Loucy (cell line): ENCODE measurements at regions not wholly inside any gene's neighbourhood (a gene's known extent, or its start where the extent isn't known, plus 50 kb on each side); places are given as distances from the start of the nearest gene placed in this dataset.

Experiments used
- H2AFZ ChIP-seq: fragments of 200-600 bp; sonication (generic); 2 replicates; pipeline ENCODE4 v1.6.0; 2016; ENCODE audit warnings: antibody characterized with exemption, mild to moderate bottlenecking, low read length, moderate library complexity
- H3F3A ChIP-seq: fragments of 200-600 bp; 2 replicates; pipeline ENCODE4 v1.6.0; 2016; ENCODE audit warnings: antibody characterized with exemption, low read depth, mild to moderate bottlenecking
- H3K27me3 ChIP-seq: fragments of 200-600 bp; sonication (generic); 2 replicates; pipeline ENCODE4 v1.6.1; 2014; ENCODE audit warnings: low read length, mild to moderate bottlenecking; ENCODE audit not compliant: insufficient read depth, poor library complexity, severe bottlenecking
- H3K36me3 ChIP-seq: fragments of 200-600 bp; sonication (generic); 2 replicates; pipeline ENCODE4 v1.6.1; 2016; ENCODE audit warnings: low read length; ENCODE audit not compliant: insufficient read depth
- H3K4me1 ChIP-seq: fragments of 200-600 bp; sonication (generic); 2 replicates; pipeline ENCODE4 v1.5.1; 2014; ENCODE audit warnings: low read length, mild to moderate bottlenecking; ENCODE audit not compliant: insufficient read depth, poor library complexity, severe bottlenecking
- H3K4me2 ChIP-seq: fragments of 200-600 bp; sonication (generic); 2 replicates; pipeline ENCODE4 v1.6.0; 2014; ENCODE audit warnings: antibody characterized with exemption, low read length, low read depth, mild to moderate bottlenecking; ENCODE audit not compliant: poor library complexity, severe bottlenecking
- H3K4me3 ChIP-seq: fragments of 200-600 bp; sonication (generic); 2 replicates; pipeline ENCODE4 v1.5.1; 2014; ENCODE audit warnings: low read length, mild to moderate bottlenecking, mixed read lengths; ENCODE audit not compliant: poor library complexity, severe bottlenecking
- H3K79me2 ChIP-seq: fragments of 200-600 bp; sonication (generic); 2 replicates; pipeline ENCODE4 v1.6.1; 2014; ENCODE audit warnings: low read length; ENCODE audit not compliant: insufficient read depth
- H3K9ac ChIP-seq: fragments of 200-600 bp; sonication (generic); 2 replicates; pipeline ENCODE4 v1.6.0; 2014; ENCODE audit warnings: mild to moderate bottlenecking, low read depth, low read length, moderate library complexity; ENCODE audit not compliant: poor library complexity, severe bottlenecking
- H3K9me2 ChIP-seq: fragments of 200-600 bp; sonication (generic); replicated peaks from 2 replicates; pipeline ENCODE4 v1.6.1; 2016; ENCODE audit warnings: low read depth, low read length, mixed read lengths
- H3K9me3 ChIP-seq: fragments of 200-600 bp; sonication (generic); 2 replicates; pipeline ENCODE4 v1.6.1; 2014; ENCODE audit warnings: mild to moderate bottlenecking, antibody characterized with exemption, low read length, low read depth; ENCODE audit not compliant: insufficient read depth
- H4K20me1 ChIP-seq: fragments of 200-600 bp; sonication (generic); 2 replicates; pipeline ENCODE4 v1.6.0; 2014; ENCODE audit warnings: antibody characterized with exemption, low read length, mild to moderate bottlenecking; ENCODE audit not compliant: insufficient read depth, poor library complexity, severe bottlenecking
- EZH2phosphoT487 ChIP-seq: fragments of 200-600 bp; IDR thresholded peaks from 2 replicates; pipeline ENCODE4 v1.6.1; 2018; ENCODE audit warnings: antibody characterized with exemption, mild to moderate bottlenecking, moderate library complexity, borderline replicate concordance
- TF ChIP-seq, protein P1 (sequence below): fragments of 200-600 bp; sonication (generic); conservative IDR thresholded peaks from 2 replicates; pipeline ENCODE4 v1.5.1; 2014; ENCODE audit warnings: mild to moderate bottlenecking, antibody characterized with exemption, low read length

DNA sequence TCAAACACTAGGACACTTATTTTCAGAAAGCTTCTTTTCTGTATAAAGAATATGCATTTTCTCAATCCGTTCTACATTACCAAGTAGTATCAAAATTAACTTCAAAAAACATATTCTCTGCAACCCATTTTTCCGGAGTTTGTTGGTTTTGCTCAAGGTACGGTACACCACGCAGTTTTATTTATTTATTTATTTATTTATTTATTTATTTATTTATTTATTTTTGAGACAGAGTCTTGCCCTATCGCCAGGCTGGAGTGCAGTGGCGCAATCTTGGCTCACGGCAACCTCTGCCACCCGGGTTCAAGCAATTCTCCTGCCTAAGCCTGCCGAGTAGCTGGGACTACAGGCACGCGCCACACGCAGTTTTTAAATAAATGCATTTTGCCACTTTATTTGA is 900.3 kb downstream of the CBLN2 start:
- Histone ChIP-seq H3K9me3 (no peaks in the 10 kb centered on the region), H3K4me3 (no peak overlapping the region), H3K9ac (no peak overlapping the region), H2AFZ (no peak overlapping the region), H3K9me2 (no peaks in the 10 kb centered on the region), H3K4me1 (no peaks in the 10 kb centered on the region), H3F3A (no peaks in the 10 kb centered on the region), H3K4me2 (no peak overlapping the region), H3K36me3 (no peaks in the 10 kb centered on the region), H3K79me2 (no peaks in the 10 kb centered on the region), H4K20me1 (no peaks in the 10 kb centered on the region), H3K27me3 (no peaks in the 10 kb centered on the region)
- TF ChIP-seq EZH2phosphoT487: no peak
- TF ChIP-seq, protein P1, sequence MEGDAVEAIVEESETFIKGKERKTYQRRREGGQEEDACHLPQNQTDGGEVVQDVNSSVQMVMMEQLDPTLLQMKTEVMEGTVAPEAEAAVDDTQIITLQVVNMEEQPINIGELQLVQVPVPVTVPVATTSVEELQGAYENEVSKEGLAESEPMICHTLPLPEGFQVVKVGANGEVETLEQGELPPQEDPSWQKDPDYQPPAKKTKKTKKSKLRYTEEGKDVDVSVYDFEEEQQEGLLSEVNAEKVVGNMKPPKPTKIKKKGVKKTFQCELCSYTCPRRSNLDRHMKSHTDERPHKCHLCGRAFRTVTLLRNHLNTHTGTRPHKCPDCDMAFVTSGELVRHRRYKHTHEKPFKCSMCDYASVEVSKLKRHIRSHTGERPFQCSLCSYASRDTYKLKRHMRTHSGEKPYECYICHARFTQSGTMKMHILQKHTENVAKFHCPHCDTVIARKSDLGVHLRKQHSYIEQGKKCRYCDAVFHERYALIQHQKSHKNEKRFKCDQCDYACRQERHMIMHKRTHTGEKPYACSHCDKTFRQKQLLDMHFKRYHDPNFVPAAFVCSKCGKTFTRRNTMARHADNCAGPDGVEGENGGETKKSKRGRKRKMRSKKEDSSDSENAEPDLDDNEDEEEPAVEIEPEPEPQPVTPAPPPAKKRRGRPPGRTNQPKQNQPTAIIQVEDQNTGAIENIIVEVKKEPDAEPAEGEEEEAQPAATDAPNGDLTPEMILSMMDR: no peak

DNA sequence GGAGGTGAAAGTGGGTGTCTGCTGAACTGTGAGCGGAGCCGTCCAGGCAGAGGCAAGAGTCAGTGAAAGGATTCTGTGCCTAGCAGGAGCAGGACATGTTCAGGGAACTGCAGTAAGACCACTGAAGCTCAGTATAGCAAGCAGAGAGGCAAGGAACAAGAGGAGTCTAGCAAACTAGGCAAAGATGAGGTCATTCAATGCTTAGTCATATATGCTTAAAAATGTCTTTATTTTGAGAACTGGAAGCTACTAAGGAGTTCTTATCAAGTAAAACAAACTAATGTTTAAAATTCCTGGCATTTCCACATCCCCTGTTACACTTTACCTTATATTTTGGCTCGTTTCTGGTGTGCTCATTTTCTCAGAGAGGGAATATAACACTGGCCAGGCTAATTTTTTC is 913.4 kb downstream of the CBLN2 start:
- Histone ChIP-seq H3F3A (no peaks in the 10 kb centered on the region), H3K4me2 (no peak overlapping the region), H3K4me1 (no peaks in the 10 kb centered on the region), H3K9ac (no peak overlapping the region), H4K20me1 (no peaks in the 10 kb centered on the region), H3K9me2 (no peaks in the 10 kb centered on the region), H3K36me3 (no peaks in the 10 kb centered on the region), H3K4me3 (no peak overlapping the region), H3K27me3 (no peaks in the 10 kb centered on the region), H3K9me3 (no peaks in the 10 kb centered on the region), H3K79me2 (no peaks in the 10 kb centered on the region), H2AFZ (no peak overlapping the region)
- TF ChIP-seq EZH2phosphoT487: no peak
- TF ChIP-seq, protein P1: no peak

DNA sequence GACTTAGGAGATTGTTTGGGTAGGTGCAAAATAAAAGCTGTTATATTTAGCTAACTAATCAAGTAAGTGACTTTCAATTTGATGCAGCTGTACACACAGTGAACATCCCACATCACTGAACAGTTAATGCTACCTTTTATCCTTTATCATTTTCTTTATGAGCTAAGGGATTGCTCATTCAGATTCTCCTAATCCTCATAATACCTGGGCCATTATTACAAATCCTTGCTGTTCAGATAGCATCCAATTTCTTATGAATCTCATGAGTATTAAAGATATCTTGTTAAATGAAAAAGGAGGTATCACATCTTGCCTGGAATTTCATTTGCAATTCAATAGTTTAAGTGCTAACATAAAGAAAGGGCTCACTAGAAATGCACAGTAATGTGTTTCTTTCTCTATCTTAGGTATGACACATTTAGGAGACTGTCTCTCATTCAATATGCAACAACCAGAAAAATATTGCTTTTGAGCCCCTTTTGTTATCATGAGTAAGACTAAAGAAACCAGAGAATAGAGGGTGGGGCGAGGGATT is 918.5 kb downstream of the CBLN2 start:
- Histone ChIP-seq H3K79me2 (no peaks in the 10 kb centered on the region), H3K9ac (no peak overlapping the region), H3K4me1 (no peaks in the 10 kb centered on the region), H4K20me1 (no peaks in the 10 kb centered on the region), H3K4me2 (no peak overlapping the region), H3K4me3 (no peak overlapping the region), H3K9me2 (no peaks in the 10 kb centered on the region), H2AFZ (no peak overlapping the region), H3K36me3 (no peaks in the 10 kb centered on the region), H3K27me3 (no peaks in the 10 kb centered on the region), H3K9me3 (no peaks in the 10 kb centered on the region; the same call in 1 of the 2 replicates), H3F3A (no peaks in the 10 kb centered on the region)
- TF ChIP-seq, protein P1: no peak
- TF ChIP-seq EZH2phosphoT487: no peak
